ENCODE measurements at regions not wholly inside any gene's neighbourhood (a gene's known extent, or its start where the extent isn't known, plus 50 kb on each side); places are given as distances from the start of the nearest gene placed in this dataset.

DNA sequence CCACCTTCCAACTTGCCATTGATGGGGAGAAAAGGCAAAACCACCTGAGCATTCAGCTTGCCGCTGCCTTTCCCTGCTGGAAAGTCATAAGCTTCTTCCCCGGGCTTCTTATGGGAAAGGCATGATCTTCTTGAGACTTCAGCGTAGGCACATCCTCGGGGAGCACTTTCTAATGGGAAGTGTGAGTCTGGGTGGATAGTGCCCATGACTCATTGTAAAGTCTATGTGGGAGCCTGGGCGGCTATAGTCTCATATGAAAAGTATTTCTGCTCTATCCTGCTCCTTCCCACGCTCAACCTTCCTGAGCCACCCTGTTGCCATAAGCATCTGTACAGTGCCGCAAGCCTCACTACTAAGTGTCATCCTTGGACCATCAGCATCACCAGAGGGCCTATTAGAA lies 309.9 kb upstream of the THBS1 start:
- DNase-seq (ENCODE audit: low spot score in 2 of 2) = no peak
- intact Hi-C loops (cut with DNase I; ENCODE audit: low total_unique reads) = no loop called here
- WGBS, 2 donors = 77 to 88% methylated on average over 7 of the region's 7 CpGs
- no peak for TF ChIP-seq POLR2A (IDR thresholded peaks at IDR 0.05)
- TF ChIP-seq, protein P1, sequence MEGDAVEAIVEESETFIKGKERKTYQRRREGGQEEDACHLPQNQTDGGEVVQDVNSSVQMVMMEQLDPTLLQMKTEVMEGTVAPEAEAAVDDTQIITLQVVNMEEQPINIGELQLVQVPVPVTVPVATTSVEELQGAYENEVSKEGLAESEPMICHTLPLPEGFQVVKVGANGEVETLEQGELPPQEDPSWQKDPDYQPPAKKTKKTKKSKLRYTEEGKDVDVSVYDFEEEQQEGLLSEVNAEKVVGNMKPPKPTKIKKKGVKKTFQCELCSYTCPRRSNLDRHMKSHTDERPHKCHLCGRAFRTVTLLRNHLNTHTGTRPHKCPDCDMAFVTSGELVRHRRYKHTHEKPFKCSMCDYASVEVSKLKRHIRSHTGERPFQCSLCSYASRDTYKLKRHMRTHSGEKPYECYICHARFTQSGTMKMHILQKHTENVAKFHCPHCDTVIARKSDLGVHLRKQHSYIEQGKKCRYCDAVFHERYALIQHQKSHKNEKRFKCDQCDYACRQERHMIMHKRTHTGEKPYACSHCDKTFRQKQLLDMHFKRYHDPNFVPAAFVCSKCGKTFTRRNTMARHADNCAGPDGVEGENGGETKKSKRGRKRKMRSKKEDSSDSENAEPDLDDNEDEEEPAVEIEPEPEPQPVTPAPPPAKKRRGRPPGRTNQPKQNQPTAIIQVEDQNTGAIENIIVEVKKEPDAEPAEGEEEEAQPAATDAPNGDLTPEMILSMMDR (IDR thresholded peaks at IDR 0.05) = no peak
- no peak overlapping the region for H3K4me3 ChIP-seq (ENCODE audit: low read depth, poor library complexity, severe bottlenecking)

DNA sequence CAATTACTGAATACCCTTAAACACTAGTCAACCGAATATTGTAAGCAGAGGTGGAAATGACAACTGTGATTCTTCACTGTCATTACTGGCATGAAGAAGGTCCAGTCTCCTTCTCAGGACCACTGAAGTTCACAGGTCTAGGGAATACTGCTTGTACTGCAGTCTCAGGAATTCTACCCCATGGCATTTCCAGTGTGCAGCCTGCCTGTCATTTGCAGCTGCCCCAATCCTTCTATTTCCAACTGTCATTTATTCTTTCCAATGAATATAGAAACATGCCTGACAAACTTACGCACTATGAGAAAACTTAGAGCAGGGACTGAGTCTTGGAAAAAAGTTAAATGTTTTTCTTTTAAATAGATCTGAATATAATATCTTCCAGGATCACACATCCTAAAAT lies 308.0 kb upstream of the THBS1 start:
- TF ChIP-seq, protein P1 (IDR thresholded peaks at IDR 0.05) = no peak
- TF ChIP-seq POLR2A (IDR thresholded peaks at IDR 0.05) = no peak
- no peak for DNase-seq (ENCODE audit: low spot score in 2 of 2)
- WGBS, 2 donors = 94 to 97% methylated on average over 2 of the region's 2 CpGs
- H3K4me3 ChIP-seq (ENCODE audit: low read depth, poor library complexity, severe bottlenecking) = no peak overlapping the region
- intact Hi-C loops (cut with DNase I; ENCODE audit: low total_unique reads) = no loop called here

DNA sequence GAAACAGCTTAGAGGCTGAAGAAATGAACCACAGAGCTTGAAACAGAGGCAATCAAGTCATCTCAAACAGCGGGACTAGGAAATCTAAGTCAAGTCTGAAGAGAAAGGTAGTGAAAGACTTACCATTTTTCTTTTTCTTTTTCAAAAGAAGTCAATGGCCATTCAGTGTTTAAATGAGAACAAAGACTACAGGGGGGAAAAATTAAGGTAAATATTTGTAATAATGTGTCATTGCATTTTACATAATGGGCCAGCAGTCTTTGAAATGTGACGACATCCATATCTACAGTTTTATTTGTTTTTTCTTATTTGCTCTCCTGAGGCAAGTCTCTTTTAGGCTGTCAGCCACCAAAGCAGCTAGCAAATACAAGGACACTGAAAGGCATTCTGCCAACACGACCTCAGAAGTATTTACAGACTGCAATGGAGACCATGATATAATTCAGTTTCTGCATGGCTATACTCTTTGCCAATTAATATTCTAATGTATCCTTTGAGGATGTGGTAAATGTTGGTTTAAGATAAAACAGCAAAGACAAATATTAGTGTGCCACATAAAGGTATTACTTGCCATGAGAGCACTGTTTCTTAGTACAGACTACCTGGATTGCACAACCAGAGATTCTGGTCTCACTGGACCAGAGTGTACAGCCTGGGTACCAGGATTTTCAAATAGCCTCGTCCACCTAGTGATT lies 307.0 kb upstream of the THBS1 start:
- intact Hi-C loops (cut with DNase I; ENCODE audit: low total_unique reads) = no loop called here
- no peak overlapping the region for H3K4me3 ChIP-seq (ENCODE audit: low read depth, poor library complexity, severe bottlenecking)
- 58 to 66% methylated on average over 4 of the region's 4 CpGs for WGBS, 2 donors
- TF ChIP-seq POLR2A (IDR thresholded peaks at IDR 0.05) = no peak
- TF ChIP-seq, protein P1 (IDR thresholded peaks at IDR 0.05) = no peak
- DNase-seq (ENCODE audit: low spot score in 2 of 2) = no peak

DNA sequence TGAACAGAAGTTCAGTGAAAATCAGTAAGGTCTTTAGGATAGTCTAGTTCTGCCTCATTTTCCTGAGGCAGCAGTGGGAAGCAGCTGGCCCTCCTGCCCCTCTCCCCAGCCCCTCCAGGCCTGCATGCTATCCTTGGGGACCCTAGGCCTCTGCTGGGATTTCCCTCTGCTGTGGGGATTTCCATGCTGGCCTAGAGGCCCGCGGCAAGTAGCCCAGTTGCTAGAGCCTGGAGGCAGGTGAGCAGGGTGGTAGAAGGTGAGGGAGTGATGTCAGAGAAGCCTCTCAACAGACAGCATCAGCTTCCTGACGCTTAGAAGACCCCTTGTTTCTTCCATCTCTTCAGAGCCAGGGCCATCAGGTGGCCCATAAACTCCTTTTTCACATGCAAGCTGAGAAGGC lies 305.8 kb upstream of the THBS1 start:
- no peak for DNase-seq (ENCODE audit: low spot score in 2 of 2)
- no peak overlapping the region for H3K4me3 ChIP-seq (ENCODE audit: low read depth, poor library complexity, severe bottlenecking)
- WGBS, 2 donors = 69 to 94% methylated on average over 3 of the region's 3 CpGs
- intact Hi-C loops (cut with DNase I; ENCODE audit: low total_unique reads) = no loop called here
- TF ChIP-seq, protein P1 (IDR thresholded peaks at IDR 0.05) = no peak
- no peak for TF ChIP-seq POLR2A (IDR thresholded peaks at IDR 0.05)

DNA sequence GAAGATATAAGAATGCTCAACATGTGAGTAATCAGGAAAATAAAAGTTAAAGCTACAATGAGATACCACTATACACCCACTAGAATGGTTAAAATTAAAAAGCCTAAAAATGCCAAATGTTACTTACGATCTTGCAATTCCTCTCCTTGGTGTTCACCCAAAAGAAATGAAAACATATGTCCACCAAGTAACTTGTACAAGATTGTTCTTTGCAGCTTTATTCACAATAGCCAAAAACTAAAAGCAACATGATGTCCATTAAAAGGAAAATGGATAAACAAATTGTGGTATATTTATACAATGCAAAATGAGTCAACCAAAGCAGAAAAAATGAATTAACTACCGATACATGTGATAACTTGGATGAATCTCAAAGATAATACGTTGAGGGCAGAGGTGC lies 301.6 kb upstream of the THBS1 start:
- TF ChIP-seq POLR2A (IDR thresholded peaks at IDR 0.05) = no peak
- TF ChIP-seq, protein P1 (IDR thresholded peaks at IDR 0.05) = no peak
- H3K4me3 ChIP-seq (ENCODE audit: low read depth, poor library complexity, severe bottlenecking) = no peak overlapping the region
- no peak for DNase-seq (ENCODE audit: low spot score in 2 of 2)
- intact Hi-C loops (cut with DNase I; ENCODE audit: low total_unique reads) = no loop called here
- WGBS, 2 donors = 73 to 77% methylated on average over 3 of the region's 3 CpGs

DNA sequence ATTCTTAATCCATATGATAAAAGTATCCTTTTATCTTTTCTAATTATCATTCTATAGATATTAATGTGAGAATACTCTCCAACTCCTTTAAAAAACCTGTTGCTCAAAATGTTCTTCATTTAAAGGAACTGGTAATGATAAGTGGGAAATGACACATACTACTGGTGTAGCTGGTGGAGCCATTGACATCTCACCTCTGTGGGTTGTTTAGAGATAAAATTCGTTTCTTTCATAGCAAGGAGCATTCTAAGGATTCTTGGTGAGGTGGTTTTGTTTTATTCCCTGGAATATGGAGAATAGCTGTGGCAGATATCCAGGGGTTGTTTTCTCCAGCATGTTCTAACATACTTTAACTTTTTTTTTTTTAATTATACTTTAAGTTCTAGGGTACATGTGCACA lies 299.8 kb upstream of the THBS1 start:
- H3K4me3 ChIP-seq (ENCODE audit: low read depth, poor library complexity, severe bottlenecking) = no peak overlapping the region
- TF ChIP-seq POLR2A (IDR thresholded peaks at IDR 0.05) = no peak
- TF ChIP-seq, protein P1 (IDR thresholded peaks at IDR 0.05) = no peak
- intact Hi-C loops (cut with DNase I; ENCODE audit: low total_unique reads) = no loop called here
- no peak for DNase-seq (ENCODE audit: low spot score in 2 of 2)
- 51 to 62% methylated on average over 1 of the region's 1 CpG for WGBS, 2 donors

All from lower leg skin (tissue), 4 donors.